ENCODE measurements at regions not wholly inside any gene's neighbourhood (a gene's known extent, or its start where the extent isn't known, plus 50 kb on each side); places are given as distances from the start of the nearest gene placed in this dataset.

GRCh38 chr2:126344493-126344892 lies 311.5 kb upstream of the GYPC start:
- Histone ChIP-seq H3K4me2 (ENCODE audit: low read depth, low read length) (no peak overlapping the region), H3K4me3 (ENCODE audit: insufficient read depth, low read depth, low read length) (no peak overlapping the region), H3K9me1 (ENCODE audit: insufficient read depth, low read length) (no peaks in the 10 kb centered on the region), H3K79me1 (ENCODE audit: low read depth in 1 of 2, low read length in 2 of 2) (no peaks in the 10 kb centered on the region), H2AFZ (replicated peaks; ENCODE audit: low read length, poor library complexity) (no peak overlapping the region), H3K18ac (ENCODE audit: low read depth, low read length) (no peak overlapping the region), H2BK120ac (ENCODE audit: low read depth, low read length) (no peak overlapping the region), H2BK15ac (ENCODE audit: low read depth, low read length) (no peak overlapping the region), H2BK5ac (ENCODE audit: low read depth, low read length, poor library complexity, severe bottlenecking) (no peak overlapping the region), H3K4ac (ENCODE audit: low read depth, low read length) (no peak overlapping the region), H4K91ac (ENCODE audit: insufficient read depth, low read depth, low read length) (no peak overlapping the region), H3K4me1 (ENCODE audit: control insufficient read depth, insufficient read depth, low read length) (no peaks in the 10 kb centered on the region), H4K5ac (ENCODE audit: low read depth, low read length) (no peak overlapping the region), H2AK5ac (ENCODE audit: low read depth, low read length) (no peak overlapping the region), H3K27me3 (ENCODE audit: control insufficient read depth, insufficient read depth, low read length) (no peaks in the 10 kb centered on the region), H2BK20ac (ENCODE audit: low read depth, low read length) (no peak overlapping the region), H3K36me3 (ENCODE audit: control insufficient read depth, insufficient read depth, low read length) (no peaks in the 10 kb centered on the region), H3K9me3 (ENCODE audit: control insufficient read depth, insufficient read depth, low read length) (peaks cover 2% of the 10 kb centered on the region; the same call in 1 of the 2 replicates), H3K9ac (ENCODE audit: low read depth, low read length) (no peak overlapping the region), H3K56ac (ENCODE audit: extremely low read depth, insufficient read depth, low read length) (no peak overlapping the region), H4K8ac (ENCODE audit: low read depth in 2 of 2, low read length in 2 of 2) (no peak overlapping the region), H2AK9ac (replicated peaks; ENCODE audit: low read depth, low read length, poor library complexity) (no peak overlapping the region), H3K27ac (ENCODE audit: insufficient read depth, low read length) (no peak overlapping the region), H3K23ac (ENCODE audit: low read depth, low read length) (no peak overlapping the region), H3K14ac (replicated peaks; ENCODE audit: low read depth, low read length) (no peak overlapping the region), H4K20me1 (ENCODE audit: insufficient read depth, low read length) (no peaks in the 10 kb centered on the region)
- intact Hi-C loops (cut with micrococcal nuclease), result no loop called here
- DNase-seq (no peak), ATAC-seq (ENCODE audit: low read depth) (no peak)
- CTCF ChIA-PET, result no interaction called here
- no CpG with 5 or more reads among the region's 2 CpGs for WGBS, 2 experiments (ENCODE audit: extremely low coverage in 2 of 2, insufficient read length in 1 of 2)
- dilution Hi-C loops (cut with HindIII; ENCODE audit: low sequenced_read_pairs, unreplicated experiment), result no loop called here
- no TSS peak for BruUV-seq (replicated peaks)
- TF ChIP-seq BHLHE40 (IDR thresholded peaks at IDR 0.05; ENCODE audit: low read depth, low read length), result no peak
- TF ChIP-seq RCOR1 (IDR thresholded peaks at IDR 0.05; ENCODE audit: insufficient replicate concordance, low read length), result no peak
- TF ChIP-seq RFX5 (IDR thresholded peaks at IDR 0.05; ENCODE audit: low read depth, low read length), result no peak
- no peak for TF ChIP-seq ELK1 (IDR thresholded peaks at IDR 0.05; ENCODE audit: borderline replicate concordance, low read depth, low read length)
- TF ChIP-seq CTCF (conservative IDR thresholded peaks at IDR 0.05; ENCODE audit: low read depth, low read length), result no peak
- no peak for TF ChIP-seq FOS (IDR thresholded peaks at IDR 0.05; ENCODE audit: low read depth, low read length)
- TF ChIP-seq NFE2L2 (IDR thresholded peaks at IDR 0.05; ENCODE audit: low read depth, low read length), result no peak
- no peak for TF ChIP-seq RAD21 (IDR thresholded peaks at IDR 0.05; ENCODE audit: low read length)
- TF ChIP-seq SMC3 (IDR thresholded peaks at IDR 0.05; ENCODE audit: low read depth, low read length), result no peak
- TF ChIP-seq MAZ (IDR thresholded peaks at IDR 0.05; ENCODE audit: borderline replicate concordance, low read depth, low read length), result no peak
- no peak for TF ChIP-seq CEBPB (IDR thresholded peaks at IDR 0.05; ENCODE audit: low read depth, low read length)
- TF ChIP-seq CHD1 (IDR thresholded peaks at IDR 0.05; ENCODE audit: low read depth, low read length), result no peak
- TF ChIP-seq POLR2A (IDR thresholded peaks at IDR 0.05; ENCODE audit: low read depth, low read length), result no peak
- TF ChIP-seq MXI1 (IDR thresholded peaks at IDR 0.05; ENCODE audit: borderline replicate concordance, low read depth, low read length), result no peak
- no peak for TF ChIP-seq MAFK (IDR thresholded peaks at IDR 0.05; ENCODE audit: low read depth, low read length)
- TF ChIP-seq USF2 (IDR thresholded peaks at IDR 0.05; ENCODE audit: low read depth, low read length), result no peak
- POLR2A ChIA-PET (ENCODE audit: unreplicated experiment), result no interaction called here
- in situ Hi-C loops (cut with MboI; ENCODE audit: low sequenced_read_pairs), result no loop called here

All from IMR-90 (cell line).